Stimulated activated CD4-positive, alpha-beta T cell treated with anti-CD3 and anti-CD28 coated beads, Interleukin-1b, Interleukin-23, amount 100 ng/mL, for 4 hours (primary cell): ENCODE measurements at regions not wholly inside any gene's neighbourhood (a gene's known extent, or its start where the extent isn't known, plus 50 kb on each side); places are given as distances from the start of the nearest gene placed in this dataset.
"Not testable (repeated sequence)": the region's sequence is repeated elsewhere in the genome, so short reads cannot be mapped to it uniquely, and the experiment has no call there.

Experiments used
- DNase-seq, 2 donors: peaks; one replicate each; pipeline ENCODE4 v3.0.0-alpha.2; 2020; ENCODE audit warnings: low read depth in 2 of 2

- DNase-seq, result no peak
These were observed 142.4 kb upstream of the ERCC6L2 start for GRCh38 chr9:95732802-95733688.

- no peak for DNase-seq
These were observed 143.6 kb upstream of the ERCC6L2 start for GRCh38 chr9:95731876-95732275.

DNA sequence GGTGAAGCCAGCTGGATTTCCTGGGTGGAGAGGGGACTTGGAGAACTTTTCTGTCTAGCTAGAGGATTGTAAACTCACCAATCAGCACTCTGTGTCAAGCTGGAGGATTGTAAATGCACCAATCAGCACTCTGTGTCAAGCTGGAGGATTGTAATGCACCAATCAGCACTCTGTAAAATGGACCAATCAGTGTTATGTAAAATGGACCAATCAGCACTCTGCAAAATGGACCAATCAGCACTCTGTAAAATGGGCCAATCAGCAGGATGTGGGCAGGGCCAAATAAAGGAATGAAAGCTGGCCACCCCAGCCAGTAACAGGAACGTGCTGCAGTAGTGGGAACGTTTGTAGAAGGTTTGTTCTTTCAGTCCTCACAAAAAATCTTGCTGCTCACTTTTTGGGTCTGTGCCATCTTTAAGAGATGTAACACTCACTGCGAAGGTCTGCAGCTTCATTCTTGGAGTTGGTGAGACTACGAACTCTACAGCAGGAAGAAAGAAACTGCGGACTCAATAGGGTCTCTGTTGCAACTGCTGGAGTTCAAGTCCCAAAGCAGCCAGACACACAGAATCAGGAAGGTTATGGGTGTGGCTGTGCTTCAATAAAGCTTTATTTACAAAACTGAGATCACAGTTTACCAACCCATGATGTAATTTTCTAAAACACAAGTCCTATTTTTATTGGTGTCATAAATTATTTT, 145.7 kb upstream of the ERCC6L2 start:
- no peak for DNase-seq

- no peak for DNase-seq
These were observed 146.4 kb upstream of the ERCC6L2 start for GRCh38 chr9:95729046-95729445.

DNA sequence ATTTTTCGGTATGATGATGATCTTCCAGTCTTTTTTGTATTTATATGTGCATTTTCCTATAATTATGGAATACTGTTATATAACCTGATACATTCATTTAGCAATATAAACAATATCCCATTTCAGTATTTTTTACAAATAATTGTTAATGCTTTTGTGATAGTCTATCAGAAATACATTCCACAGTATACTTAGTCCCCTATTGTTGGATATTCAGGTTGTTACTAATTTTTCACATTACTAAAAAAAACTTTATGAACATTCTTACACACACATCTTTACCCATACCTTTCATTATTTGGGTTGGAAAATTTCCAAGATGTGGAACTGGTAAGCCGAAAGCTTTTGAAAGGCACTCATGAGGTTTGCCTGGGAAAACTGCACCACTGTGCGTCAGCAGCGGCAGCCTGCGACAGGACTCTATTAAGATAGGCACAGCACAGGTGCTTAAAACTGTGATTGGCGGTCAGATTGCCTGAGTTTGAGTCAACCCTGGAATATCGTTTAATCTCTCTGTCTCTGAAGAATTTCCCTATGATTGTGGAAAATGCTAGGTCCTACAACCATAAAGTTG, 147.5 kb upstream of the ERCC6L2 start:
- DNase-seq, result no peak

DNA sequence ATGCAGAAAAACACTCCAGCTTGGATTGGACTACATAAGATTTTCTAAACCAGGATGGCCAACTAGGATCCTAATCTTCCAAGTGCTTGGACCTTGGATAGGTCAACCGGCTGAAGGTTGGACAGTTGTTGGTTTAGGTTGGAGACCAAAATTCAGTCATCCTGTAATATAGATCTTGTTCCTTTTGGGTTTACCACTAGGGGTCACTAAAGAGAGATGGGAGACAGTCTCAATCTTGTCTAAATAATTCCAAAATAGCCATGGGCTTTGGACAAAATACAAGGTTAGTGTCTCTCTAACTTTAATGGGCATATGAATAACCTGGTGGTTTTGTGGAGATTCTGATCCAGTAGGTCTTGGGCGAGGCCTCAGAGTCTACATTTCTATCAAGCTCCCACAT, 148.7 kb upstream of the ERCC6L2 start:
- no peak for DNase-seq

- DNase-seq, result peak in 1 of 2 donors; percentile 1
These were observed 150.4 kb upstream of the ERCC6L2 start for GRCh38 chr9:95725045-95725444.

DNA sequence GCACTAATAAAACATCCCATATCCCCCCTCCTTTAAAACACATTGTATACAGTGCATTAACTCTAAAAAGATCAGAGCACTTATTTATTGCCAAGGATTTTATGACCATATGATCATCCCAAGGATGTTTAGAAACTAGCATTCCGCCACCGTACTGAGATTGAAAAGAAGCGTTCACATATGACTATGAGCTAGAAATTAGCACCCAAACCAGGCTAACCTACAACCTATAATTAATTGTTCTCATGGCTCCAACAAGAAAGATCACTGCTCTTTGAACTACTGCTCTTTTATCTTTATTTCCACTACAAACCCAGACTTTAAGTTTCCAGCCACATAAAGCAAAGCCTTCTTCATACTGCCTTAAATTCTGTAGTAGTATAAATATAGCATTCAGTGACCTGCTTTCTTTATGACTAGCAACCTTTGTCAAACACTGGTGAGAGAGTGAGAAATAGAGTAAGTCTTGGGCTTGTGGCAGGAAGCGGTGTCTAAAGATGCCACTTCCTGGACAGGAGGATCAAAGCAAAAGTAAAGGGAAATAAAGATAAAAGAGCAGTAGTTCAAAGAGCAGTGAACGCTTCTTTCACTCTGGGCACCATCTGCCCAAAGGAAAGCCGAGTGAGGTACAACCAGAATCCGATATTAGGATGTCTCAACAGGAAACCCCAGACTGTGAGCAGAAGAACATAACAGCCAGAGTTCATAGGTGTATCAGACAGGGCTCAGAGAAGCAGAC, 151.1 kb upstream of the ERCC6L2 start:
- peak in 1 of 2 donors; percentile 22 for DNase-seq

DNA sequence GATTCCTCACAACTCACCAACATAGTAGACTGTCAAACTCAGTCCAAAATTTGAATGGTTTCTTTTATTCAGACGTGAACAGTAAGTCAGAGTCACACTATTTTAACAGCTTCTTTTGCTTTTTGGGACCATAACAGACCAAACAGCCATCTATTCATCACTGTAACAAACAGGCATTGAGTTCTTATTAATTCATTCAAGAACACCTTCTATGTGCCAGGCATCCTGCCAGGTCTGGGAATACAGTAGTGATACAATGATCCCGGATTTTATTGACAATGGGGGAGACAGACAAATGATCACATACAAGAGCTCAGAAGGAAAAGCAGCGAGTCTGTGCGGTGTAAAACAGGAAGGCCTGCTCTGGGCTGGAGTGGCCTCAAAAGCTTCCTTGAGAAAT, 153.3 kb upstream of the ERCC6L2 start:
- no peak for DNase-seq

GRCh38 chr9:95721061-95721531, 154.4 kb upstream of the ERCC6L2 start:
- DNase-seq, result no peak

DNA sequence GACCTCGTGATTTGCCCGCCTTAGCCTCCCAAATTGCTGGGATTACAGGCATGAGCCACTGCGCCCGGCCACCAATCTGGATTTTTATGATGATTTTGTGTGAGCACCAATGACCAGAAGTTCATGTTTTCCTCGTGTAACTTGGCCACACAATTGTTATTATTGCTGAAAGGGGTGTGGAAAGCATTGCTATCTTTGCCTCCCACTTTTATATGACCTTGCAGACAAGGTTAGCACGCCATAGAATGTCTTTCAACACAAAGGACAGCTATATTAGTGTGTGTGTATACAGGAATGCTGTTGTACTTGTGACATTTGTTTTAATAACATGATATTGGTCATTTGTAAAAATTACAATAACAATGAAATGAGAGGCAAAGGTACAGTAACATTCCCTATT, 155.0 kb upstream of the ERCC6L2 start:
- DNase-seq, result no peak

DNA sequence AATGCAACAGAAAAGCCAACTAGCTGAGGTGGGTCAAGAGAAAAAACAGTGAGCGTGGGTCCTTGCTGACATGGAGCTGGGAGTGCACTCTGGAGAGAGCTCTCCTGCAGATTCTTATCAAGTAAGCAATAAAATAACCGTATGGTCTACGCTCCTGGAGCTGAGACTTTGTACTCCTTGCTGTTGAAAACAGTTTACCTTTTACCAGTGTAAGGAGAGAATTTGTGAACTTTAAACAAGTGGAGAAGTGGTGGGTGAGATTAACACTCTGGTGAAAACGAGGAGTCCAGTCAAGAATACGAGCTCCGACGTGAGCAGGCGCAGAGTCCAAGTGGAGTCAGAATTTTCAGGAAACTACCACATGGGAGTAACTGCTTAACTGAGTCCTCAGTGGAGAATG, 156.1 kb upstream of the ERCC6L2 start:
- DNase-seq, result no peak

GRCh38 chr9:95718263-95718662, 157.2 kb upstream of the ERCC6L2 start:
- no peak for DNase-seq

DNA sequence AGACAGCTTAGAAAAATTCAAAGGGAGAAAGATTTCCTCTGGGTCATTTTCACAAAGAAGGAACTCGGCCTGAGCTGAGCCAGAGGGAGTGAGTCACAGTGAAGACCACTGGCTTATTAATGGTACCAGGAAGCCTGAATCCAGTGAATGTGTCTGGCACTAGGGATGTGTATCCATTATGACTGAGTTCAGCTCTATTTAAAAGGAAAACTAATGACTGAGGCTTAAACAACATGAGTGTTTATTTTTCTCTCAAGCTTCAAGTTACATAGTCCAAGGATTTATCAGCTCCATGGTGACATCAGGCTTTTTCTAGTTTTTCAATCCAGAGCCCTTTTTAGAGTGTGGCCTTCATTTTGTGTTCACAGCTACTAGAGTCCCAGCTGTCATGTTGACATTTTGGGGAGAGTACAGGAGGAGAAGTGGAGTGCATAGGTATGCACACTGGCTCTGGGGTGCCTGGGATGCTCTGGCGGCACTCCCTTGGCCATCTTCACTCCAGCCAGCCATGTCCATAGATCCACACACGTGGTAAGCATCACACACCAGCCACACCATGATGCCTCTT, 159.5 kb upstream of the ERCC6L2 start:
- no peak for DNase-seq

DNA sequence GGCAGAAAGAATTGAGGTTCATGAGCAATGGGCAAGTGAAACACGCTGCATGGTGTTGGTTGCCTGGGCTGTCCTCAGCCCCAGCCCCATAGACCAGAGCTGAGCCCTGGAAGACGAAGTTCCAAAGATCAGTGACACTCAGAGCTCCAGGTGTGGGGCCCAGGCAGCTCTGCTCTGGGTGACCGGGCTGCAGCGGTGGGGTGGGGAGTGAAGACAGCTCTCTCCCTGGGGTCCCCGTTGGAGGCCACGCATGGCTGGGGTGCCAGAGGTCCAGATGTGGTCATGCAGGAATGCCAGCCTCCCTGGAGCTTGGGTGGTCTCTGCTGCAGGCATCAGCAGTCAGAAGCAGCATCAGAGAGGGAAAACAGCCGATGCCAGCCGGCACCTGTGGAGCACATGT, 165.0 kb upstream of the ERCC6L2 start:
- no peak for DNase-seq

- no peak for DNase-seq
These were observed 178.8 kb upstream of the ERCC6L2 start for GRCh38 chr9:95696701-95697100.

DNA sequence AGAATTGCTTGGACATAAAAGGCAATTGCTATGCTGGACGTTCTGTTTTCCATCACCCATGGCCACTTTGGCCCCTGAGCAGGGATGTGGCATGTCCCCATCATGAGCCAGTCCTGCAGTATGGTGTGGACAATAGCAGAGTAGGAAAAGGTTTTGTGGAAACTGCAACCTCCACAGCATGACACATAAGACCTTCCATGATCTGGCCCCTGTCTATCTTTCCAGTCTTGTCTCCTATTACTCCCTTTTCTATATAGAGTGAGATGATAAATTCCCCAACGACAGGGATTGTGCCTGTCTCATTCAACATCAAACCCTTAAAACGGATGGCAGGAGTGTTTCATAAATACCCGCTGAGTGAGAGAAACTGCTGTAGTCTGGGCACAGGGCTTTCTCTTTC, 174.7 kb upstream of the PTCH1 start:
- no peak for DNase-seq

GRCh38 chr9:95689669-95690068, 172.9 kb upstream of the PTCH1 start:
- DNase-seq, result no peak

DNA sequence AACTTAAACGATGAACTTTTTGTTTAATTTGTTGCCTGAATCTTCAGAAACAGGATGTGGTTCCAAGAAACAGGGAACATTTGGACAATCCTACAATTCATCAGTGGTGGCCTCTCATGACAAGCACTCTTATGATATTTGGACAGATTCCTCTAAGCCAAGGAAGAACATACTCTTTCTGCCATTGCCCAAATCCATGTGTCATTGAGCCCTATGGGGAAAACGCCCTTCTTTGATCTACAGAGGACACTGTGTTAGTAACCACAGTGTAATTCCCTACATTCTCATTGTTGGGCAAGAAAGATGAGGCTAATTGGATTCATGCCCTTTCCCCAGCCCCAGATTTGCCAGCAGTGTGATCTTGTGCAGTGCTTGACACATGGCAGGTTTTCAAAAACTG, 167.7 kb upstream of the PTCH1 start:
- no peak for DNase-seq

- DNase-seq, result not testable (repeated sequence)
These were observed 163.5 kb upstream of the PTCH1 start for GRCh38 chr9:95680306-95680705.

DNA sequence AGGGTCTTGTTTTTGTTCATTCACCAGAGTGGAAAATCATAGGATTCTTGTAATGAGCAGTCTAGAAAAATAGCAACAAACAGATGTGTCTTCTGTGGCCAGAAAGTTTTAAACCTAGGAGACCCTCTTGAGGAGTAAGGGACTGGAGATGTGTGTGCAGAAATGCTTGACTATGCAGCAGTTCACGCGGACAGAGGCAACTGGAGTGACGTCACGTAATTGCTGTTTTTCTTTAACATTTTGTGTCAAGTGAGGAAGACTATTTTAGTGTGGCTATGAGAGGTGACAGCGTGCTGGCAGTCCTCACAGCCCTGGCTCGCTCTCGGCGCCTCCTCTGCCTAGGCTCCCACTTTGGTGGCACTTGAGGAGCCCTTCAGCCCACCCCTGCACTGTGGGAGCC, 163.1 kb upstream of the PTCH1 start:
- DNase-seq, result no peak

GRCh38 chr9:95678759-95679158, 162.0 kb upstream of the PTCH1 start:
- DNase-seq, result no peak
